Fibroblast of the aortic adventitia (primary cell): ENCODE measurements at regions not wholly inside any gene's neighbourhood (a gene's known extent, or its start where the extent isn't known, plus 50 kb on each side); places are given as distances from the start of the nearest gene placed in this dataset.

ENCODE experiments used
- DNase-seq: peaks from one replicate; pipeline ENCODE4 v3.0.0-alpha.2; 2010; ENCODE audit warnings: low read depth
- H3K4me3 ChIP-seq: 2 replicates; pipeline ENCODE4 v1.5.1; 2011; ENCODE audit warnings: low read depth, mild to moderate bottlenecking, control low read depth, low read length, moderate library complexity
- CTCF ChIP-seq: IDR thresholded peaks from 2 replicates; pipeline ENCODE4 v1.5.1; 2011; ENCODE audit warnings: mild to moderate bottlenecking, low read length, control low read depth, inconsistent platforms; ENCODE audit not compliant: insufficient read depth

GRCh38 chr2:147320146-147320545 is 524.7 kb upstream of the ACVR2A start:
- DNase-seq, result no peak
- TF ChIP-seq CTCF, result no peak
- H3K4me3 ChIP-seq, result no peak overlapping the region

- no peak overlapping the region for H3K4me3 ChIP-seq
- DNase-seq, result no peak
- no peak for TF ChIP-seq CTCF
These were observed 533.8 kb upstream of the ACVR2A start for GRCh38 chr2:147311058-147311430.

- no peak for DNase-seq
- TF ChIP-seq CTCF, result no peak
- H3K4me3 ChIP-seq, result no peak overlapping the region
These were observed 534.3 kb upstream of the ACVR2A start for GRCh38 chr2:147310335-147311057.

- H3K4me3 ChIP-seq, result no peak overlapping the region
- DNase-seq, result no peak
- TF ChIP-seq CTCF, result no peak
These were observed 547.0 kb upstream of the ACVR2A start for GRCh38 chr2:147297820-147298219.

DNA sequence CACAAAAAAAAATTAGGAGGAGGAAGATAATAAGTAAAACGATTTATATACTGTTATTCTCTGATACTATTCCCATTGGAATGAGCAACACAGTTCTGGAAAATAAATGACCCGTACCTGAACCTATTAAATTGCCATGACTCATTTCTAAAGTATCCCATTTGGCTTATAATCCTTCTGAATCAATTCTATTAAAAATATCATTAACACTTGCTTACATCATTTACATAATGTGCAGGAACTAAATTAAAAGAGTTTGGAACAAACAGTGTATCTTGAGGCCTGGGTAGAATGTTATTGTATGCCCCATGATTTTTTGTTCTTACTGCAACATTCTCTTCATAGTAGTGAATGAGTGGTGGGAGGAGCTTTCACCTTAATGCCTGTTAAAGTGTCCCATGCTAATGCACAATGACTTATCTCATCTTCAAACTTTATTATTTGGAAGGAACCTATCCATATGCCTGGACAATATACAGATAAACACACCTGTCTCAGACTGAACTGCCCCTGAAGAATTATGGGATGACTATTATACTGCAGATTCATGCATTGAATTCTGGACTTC is 549.9 kb upstream of the ACVR2A start:
- no peak for DNase-seq
- TF ChIP-seq CTCF, result no peak
- H3K4me3 ChIP-seq, result no peak overlapping the region

DNA sequence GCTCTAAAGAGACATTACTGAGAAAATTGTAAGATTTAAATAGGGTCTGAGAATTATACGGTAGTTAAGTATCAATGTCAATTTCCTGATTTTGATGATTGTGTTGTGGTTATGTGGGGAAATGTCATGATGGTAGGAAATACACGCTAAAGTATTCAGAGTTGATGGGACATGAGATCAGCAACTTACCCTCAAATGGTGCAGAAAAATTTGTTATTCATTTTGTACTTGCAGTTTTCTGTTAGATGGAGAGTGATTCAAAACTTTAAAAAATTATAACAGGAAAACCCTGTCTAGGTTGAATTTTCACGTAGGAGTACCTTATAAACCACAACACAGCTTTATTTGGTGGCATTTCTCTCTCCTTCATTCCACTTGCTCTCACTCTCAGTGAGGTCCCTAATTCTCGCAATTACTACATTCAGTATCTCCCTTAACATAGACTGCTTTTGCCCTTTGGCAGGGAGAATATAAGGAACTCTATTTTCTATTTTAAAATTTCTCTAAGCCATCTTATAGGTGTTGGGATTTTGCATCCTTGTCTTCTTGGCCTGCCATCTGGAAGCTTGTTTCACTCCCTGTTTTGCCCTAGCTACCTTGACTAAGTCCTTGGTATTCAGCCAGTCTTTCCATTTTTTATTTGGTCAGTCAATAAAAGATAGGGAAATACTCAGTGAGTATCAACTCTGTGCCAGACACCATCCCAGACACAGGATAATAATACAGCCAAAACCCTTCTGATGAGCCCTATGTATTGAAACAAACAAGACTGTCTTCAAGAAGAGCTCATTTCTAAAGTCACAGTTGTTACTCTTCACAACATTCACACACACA is 550.6 kb upstream of the ACVR2A start:
- TF ChIP-seq CTCF, result no peak
- no peak overlapping the region for H3K4me3 ChIP-seq
- DNase-seq, result no peak
